ENCODE measurements at regions not wholly inside any gene's neighbourhood (a gene's known extent, or its start where the extent isn't known, plus 50 kb on each side); places are given as distances from the start of the nearest gene placed in this dataset.

GRCh38 chr6:74757813-74758212 lies 448.0 kb downstream of the COL12A1 start:
- TF ChIP-seq RAD21 (IDR thresholded peaks at IDR 0.05; ENCODE audit: low read depth) (no peak), ZBTB7A (IDR thresholded peaks at IDR 0.05; ENCODE audit: low read depth) (no peak), YY1 (IDR thresholded peaks at IDR 0.05; ENCODE audit: low read depth) (no peak), CREB1 (IDR thresholded peaks at IDR 0.05; ENCODE audit: low read depth) (no peak), TAF1 (IDR thresholded peaks at IDR 0.05; ENCODE audit: low read depth) (no peak), USF1 (IDR thresholded peaks at IDR 0.05) (no peak), REST (IDR thresholded peaks at IDR 0.05; ENCODE audit: low read depth) (no peak), TCF12 (IDR thresholded peaks at IDR 0.05; ENCODE audit: low read depth) (no peak), NFIC (IDR thresholded peaks at IDR 0.05) (no peak), EP300 (IDR thresholded peaks at IDR 0.05; ENCODE audit: borderline replicate concordance) (no peak)

All from Ishikawa (cell line).